GM12878 (cell line): ENCODE measurements at regions not wholly inside any gene's neighbourhood (a gene's known extent, or its start where the extent isn't known, plus 50 kb on each side); places are given as distances from the start of the nearest gene placed in this dataset.

ENCODE experiments used
- CUX1 ChIP-seq: IDR thresholded peaks from 2 replicates; pipeline ENCODE4 v1.6.1; 2012; ENCODE audit warnings: improper control_type of control experiment, low read depth, low read length; ENCODE audit not compliant: insufficient replicate concordance
- HDAC2 ChIP-seq: fragments of 200-600 bp; sonication (generic); IDR thresholded peaks from 2 replicates; pipeline ENCODE4 v1.6.1; 2017
- HDAC6 ChIP-seq: fragments of 200-600 bp; sonication (generic); IDR thresholded peaks from one replicate; pipeline ENCODE4 v1.8.0; 2017; ENCODE audit warnings: antibody characterized with exemption; ENCODE audit not compliant: unreplicated experiment
- KDM1A ChIP-seq: fragments of 200-600 bp; sonication (generic); IDR thresholded peaks from 2 replicates; pipeline ENCODE4 v1.6.1; 2016; ENCODE audit warnings: borderline replicate concordance
- MYC ChIP-seq: IDR thresholded peaks from 2 replicates; pipeline ENCODE4 v1.6.1; 2011; ENCODE audit warnings: mild to moderate bottlenecking, low read length, moderate library complexity, inconsistent platforms; ENCODE audit not compliant: insufficient read depth, insufficient replicate concordance, insufficient read length, severe bottlenecking
- NFXL1 ChIP-seq: fragments of 450-650 bp; IDR thresholded peaks from 2 replicates; pipeline ENCODE4 v1.6.1; 2017; ENCODE audit warnings: antibody characterized with exemption, mild to moderate bottlenecking, borderline replicate concordance
- NFYA ChIP-seq: IDR thresholded peaks from 2 replicates; pipeline ENCODE4 v1.6.1; 2011; ENCODE audit warnings: low read depth, mild to moderate bottlenecking, low read length, improper control_type of control experiment, borderline replicate concordance
- NR2F1 ChIP-seq: fragments of 450-650 bp; conservative IDR thresholded peaks from 2 replicates; pipeline ENCODE4 v1.6.1; 2017; ENCODE audit warnings: mild to moderate bottlenecking
- PAX8 ChIP-seq: fragments of 450-650 bp; IDR thresholded peaks from 2 replicates; pipeline ENCODE4 v1.6.1; 2017; ENCODE audit warnings: mild to moderate bottlenecking, moderate library complexity
- RAD21 ChIP-seq: IDR thresholded peaks from 2 replicates; pipeline ENCODE4 v1.6.1; 2011; ENCODE audit warnings: mild to moderate bottlenecking, low read depth, low read length, moderate library complexity; ENCODE audit not compliant: insufficient read depth
- SMARCA5 ChIP-seq: fragments of 450-650 bp; IDR thresholded peaks from 2 replicates; pipeline ENCODE4 v1.6.1; 2017; ENCODE audit warnings: mild to moderate bottlenecking
- TCF3 ChIP-seq: IDR thresholded peaks from 2 replicates; pipeline ENCODE4 v1.6.1; 2012; ENCODE audit warnings: low read depth, mild to moderate bottlenecking, low read length, borderline replicate concordance; ENCODE audit not compliant: insufficient read depth
- WRNIP1 ChIP-seq: IDR thresholded peaks from 2 replicates; pipeline ENCODE4 v1.6.1; 2011; ENCODE audit warnings: low read depth, low read length, improper control_type of control experiment, borderline replicate concordance
- ZNF24 ChIP-seq: fragments of 450-650 bp; IDR thresholded peaks from 2 replicates; pipeline ENCODE4 v1.6.1; 2017; ENCODE audit warnings: antibody characterized with exemption, mild to moderate bottlenecking
- ZZZ3 ChIP-seq: IDR thresholded peaks from 2 replicates; pipeline ENCODE4 v1.6.1; 2011; ENCODE audit warnings: low read depth; ENCODE audit not compliant: control insufficient read depth, insufficient read length
- TF ChIP-seq, protein P1 (sequence below): fragments of 450-650 bp; IDR thresholded peaks from 2 replicates; pipeline ENCODE4 v1.6.1; 2017; ENCODE audit warnings: mild to moderate bottlenecking, moderate library complexity

- TF ChIP-seq CUX1 (no peak), NFYA (no peak), ZNF24 (no peak), KDM1A (no peak), MYC (no peak), ZZZ3 (no peak), WRNIP1 (no peak), HDAC6 (no peak), NR2F1 (no peak), TCF3 (no peak), PAX8 (no peak), RAD21 (peak; percentile 50), NFXL1 (no peak), SMARCA5 (peak; percentile 19; the same call in 1 of the 2 replicates), HDAC2 (no peak)
- TF ChIP-seq, protein P1, sequence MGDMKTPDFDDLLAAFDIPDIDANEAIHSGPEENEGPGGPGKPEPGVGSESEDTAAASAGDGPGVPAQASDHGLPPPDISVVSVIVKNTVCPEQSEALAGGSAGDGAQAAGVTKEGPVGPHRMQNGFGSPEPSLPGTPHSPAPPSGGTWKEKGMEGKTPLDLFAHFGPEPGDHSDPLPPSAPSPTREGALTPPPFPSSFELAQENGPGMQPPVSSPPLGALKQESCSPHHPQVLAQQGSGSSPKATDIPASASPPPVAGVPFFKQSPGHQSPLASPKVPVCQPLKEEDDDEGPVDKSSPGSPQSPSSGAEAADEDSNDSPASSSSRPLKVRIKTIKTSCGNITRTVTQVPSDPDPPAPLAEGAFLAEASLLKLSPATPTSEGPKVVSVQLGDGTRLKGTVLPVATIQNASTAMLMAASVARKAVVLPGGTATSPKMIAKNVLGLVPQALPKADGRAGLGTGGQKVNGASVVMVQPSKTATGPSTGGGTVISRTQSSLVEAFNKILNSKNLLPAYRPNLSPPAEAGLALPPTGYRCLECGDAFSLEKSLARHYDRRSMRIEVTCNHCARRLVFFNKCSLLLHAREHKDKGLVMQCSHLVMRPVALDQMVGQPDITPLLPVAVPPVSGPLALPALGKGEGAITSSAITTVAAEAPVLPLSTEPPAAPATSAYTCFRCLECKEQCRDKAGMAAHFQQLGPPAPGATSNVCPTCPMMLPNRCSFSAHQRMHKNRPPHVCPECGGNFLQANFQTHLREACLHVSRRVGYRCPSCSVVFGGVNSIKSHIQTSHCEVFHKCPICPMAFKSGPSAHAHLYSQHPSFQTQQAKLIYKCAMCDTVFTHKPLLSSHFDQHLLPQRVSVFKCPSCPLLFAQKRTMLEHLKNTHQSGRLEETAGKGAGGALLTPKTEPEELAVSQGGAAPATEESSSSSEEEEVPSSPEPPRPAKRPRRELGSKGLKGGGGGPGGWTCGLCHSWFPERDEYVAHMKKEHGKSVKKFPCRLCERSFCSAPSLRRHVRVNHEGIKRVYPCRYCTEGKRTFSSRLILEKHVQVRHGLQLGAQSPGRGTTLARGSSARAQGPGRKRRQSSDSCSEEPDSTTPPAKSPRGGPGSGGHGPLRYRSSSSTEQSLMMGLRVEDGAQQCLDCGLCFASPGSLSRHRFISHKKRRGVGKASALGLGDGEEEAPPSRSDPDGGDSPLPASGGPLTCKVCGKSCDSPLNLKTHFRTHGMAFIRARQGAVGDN = no peak
- TF ChIP-seq, all 136 proteins: peak for 8
Measured at GRCh38 chr16:85253084-85253941, 141.0 kb upstream of the CIBAR2 start (continued).
